ENCODE measurements at regions not wholly inside any gene's neighbourhood (a gene's known extent, or its start where the extent isn't known, plus 50 kb on each side); places are given as distances from the start of the nearest gene placed in this dataset.

- no peak overlapping the region for H3K4me3 ChIP-seq
- intact Hi-C loops (cut with micrococcal nuclease; ENCODE audit: unreplicated experiment): no loop called here
- no peak overlapping the region for H3K4me2 ChIP-seq
- H2AFZ ChIP-seq: no peak overlapping the region
- H3K79me2 ChIP-seq (ENCODE audit: low read depth): no peaks in the 10 kb centered on the region
- H3K36me3 ChIP-seq (ENCODE audit: low read depth): no peaks in the 10 kb centered on the region
- H3K9me3 ChIP-seq (ENCODE audit: insufficient read depth, low read depth): no peaks in the 10 kb centered on the region
- H4K20me1 ChIP-seq (ENCODE audit: insufficient read depth): no peaks in the 10 kb centered on the region
- ChIA-PET CTCF (no interaction called here), POLR2A (ENCODE audit: unreplicated experiment) (no interaction called here)
- no TSS peak for BruUV-seq (replicated peaks)
- no peaks in the 10 kb centered on the region for H3K4me1 ChIP-seq (replicated peaks; ENCODE audit: insufficient read depth)
- H3K9me2 ChIP-seq (ENCODE audit: insufficient read depth): no peaks in the 10 kb centered on the region
- no peaks in the 10 kb centered on the region for H3F3A ChIP-seq (ENCODE audit: insufficient read depth, low read depth)
- H3K27me3 ChIP-seq (ENCODE audit: insufficient read depth, low read depth): no peaks in the 10 kb centered on the region
- no peak overlapping the region for H3K27ac ChIP-seq
- no peak for DNase-seq
- TF ChIP-seq EZH2 (IDR thresholded peaks at IDR 0.05; ENCODE audit: low read depth) (no peak), CTCF (conservative IDR thresholded peaks at IDR 0.05) (no peak)
These were observed 86.9 kb upstream of the ATP10A start for GRCh38 chr15:25950014-25950413.

- CTCF ChIA-PET: no interaction called here
These were observed 84.5 kb upstream of the ATP10A start for GRCh38 chr15:25947323-25948314.

GRCh38 chr15:25946241-25946805 is 83.2 kb upstream of the ATP10A start:
- TF ChIP-seq EZH2 (IDR thresholded peaks at IDR 0.05; ENCODE audit: low read depth): no peak
- TF ChIP-seq CTCF (conservative IDR thresholded peaks at IDR 0.05): no peak
- Histone ChIP-seq H3K79me2 (ENCODE audit: low read depth) (no peaks in the 10 kb centered on the region), H3K9me2 (ENCODE audit: insufficient read depth) (no peaks in the 10 kb centered on the region), H3K27me3 (ENCODE audit: insufficient read depth, low read depth) (no peaks in the 10 kb centered on the region), H3F3A (ENCODE audit: insufficient read depth, low read depth) (no peaks in the 10 kb centered on the region), H3K4me2 (no peak overlapping the region), H3K27ac (no peak overlapping the region), H4K20me1 (ENCODE audit: insufficient read depth) (no peaks in the 10 kb centered on the region), H2AFZ (no peak overlapping the region), H3K9me3 (ENCODE audit: insufficient read depth, low read depth) (no peaks in the 10 kb centered on the region), H3K36me3 (ENCODE audit: low read depth) (no peaks in the 10 kb centered on the region), H3K4me1 (replicated peaks; ENCODE audit: insufficient read depth) (no peaks in the 10 kb centered on the region), H3K4me3 (no peak overlapping the region)
- no TSS peak for BruUV-seq (replicated peaks)
- no peak for DNase-seq
- ChIA-PET POLR2A (ENCODE audit: unreplicated experiment) (no interaction called here), CTCF (no interaction called here)
- intact Hi-C loops (cut with micrococcal nuclease; ENCODE audit: unreplicated experiment): no loop called here

More at GRCh38 chr15:25947323-25948314, 84.5 kb upstream of the ATP10A start:
- no peak overlapping the region for H3K4me3 ChIP-seq
- no peak overlapping the region for H3K4me2 ChIP-seq
- no peak overlapping the region for H3K27ac ChIP-seq
- TF ChIP-seq EZH2 (IDR thresholded peaks at IDR 0.05; ENCODE audit: low read depth) (no peak), CTCF (conservative IDR thresholded peaks at IDR 0.05) (no peak)
- BruUV-seq (replicated peaks): no TSS peak
- no peak for DNase-seq
- H3K27me3 ChIP-seq (ENCODE audit: insufficient read depth, low read depth): no peaks in the 10 kb centered on the region
- H3K9me3 ChIP-seq (ENCODE audit: insufficient read depth, low read depth): no peaks in the 10 kb centered on the region
- no peak overlapping the region for H2AFZ ChIP-seq
- intact Hi-C loops (cut with micrococcal nuclease; ENCODE audit: unreplicated experiment): no loop called here
- no peaks in the 10 kb centered on the region for H3K36me3 ChIP-seq (ENCODE audit: low read depth)
- H3K4me1 ChIP-seq (replicated peaks; ENCODE audit: insufficient read depth): no peaks in the 10 kb centered on the region
- POLR2A ChIA-PET (ENCODE audit: unreplicated experiment): no interaction called here
- no peaks in the 10 kb centered on the region for H3K9me2 ChIP-seq (ENCODE audit: insufficient read depth)
- H4K20me1 ChIP-seq (ENCODE audit: insufficient read depth): no peaks in the 10 kb centered on the region
- H3K79me2 ChIP-seq (ENCODE audit: low read depth): no peaks in the 10 kb centered on the region
- H3F3A ChIP-seq (ENCODE audit: insufficient read depth, low read depth): no peaks in the 10 kb centered on the region

Data from PC-9 (cell line).